ENCODE measurements at regions not wholly inside any gene's neighbourhood (a gene's known extent, or its start where the extent isn't known, plus 50 kb on each side); places are given as distances from the start of the nearest gene placed in this dataset.

DNA sequence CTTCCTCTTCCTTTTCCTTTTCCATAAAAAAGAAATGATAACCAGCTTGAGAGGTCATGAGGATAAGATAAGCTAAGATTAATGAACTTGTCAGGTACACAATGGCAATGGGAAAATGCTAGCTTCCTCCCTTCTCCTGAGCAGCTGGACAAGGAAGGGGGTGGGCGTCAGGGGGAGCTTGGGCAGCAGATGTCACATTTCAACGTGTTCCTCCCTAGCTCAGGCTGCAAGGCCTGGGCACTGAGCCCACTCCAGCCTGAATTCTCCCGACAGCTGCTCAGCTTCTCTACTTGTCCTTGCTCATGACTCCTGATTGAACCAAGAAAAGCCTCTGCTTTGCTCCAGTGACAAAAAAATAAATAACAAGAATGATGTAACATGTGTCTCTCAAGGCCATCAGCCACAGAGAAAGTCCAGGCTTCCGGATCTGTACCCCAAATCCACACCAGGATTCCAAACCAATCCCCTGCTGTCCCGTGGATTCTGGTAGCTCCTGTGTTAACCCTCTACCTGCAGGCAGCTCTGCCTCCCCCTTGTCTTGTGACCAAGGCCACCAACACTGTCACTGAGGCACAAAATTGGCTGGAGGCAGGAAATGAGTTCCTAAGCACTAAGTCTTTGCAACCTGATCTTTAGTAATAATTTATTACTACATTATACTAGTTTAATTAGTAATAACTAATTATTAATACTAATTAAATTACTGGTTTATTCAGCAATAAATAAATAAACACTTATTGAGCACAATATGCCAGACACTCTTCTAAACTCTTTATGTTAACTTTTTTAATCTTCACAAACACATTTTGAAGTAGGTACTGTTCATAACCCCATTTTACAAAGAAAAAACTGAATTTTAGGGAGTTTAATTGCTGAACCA, 146.5 kb downstream of the CCDC34 start:
- TF ChIP-seq, protein P1, sequence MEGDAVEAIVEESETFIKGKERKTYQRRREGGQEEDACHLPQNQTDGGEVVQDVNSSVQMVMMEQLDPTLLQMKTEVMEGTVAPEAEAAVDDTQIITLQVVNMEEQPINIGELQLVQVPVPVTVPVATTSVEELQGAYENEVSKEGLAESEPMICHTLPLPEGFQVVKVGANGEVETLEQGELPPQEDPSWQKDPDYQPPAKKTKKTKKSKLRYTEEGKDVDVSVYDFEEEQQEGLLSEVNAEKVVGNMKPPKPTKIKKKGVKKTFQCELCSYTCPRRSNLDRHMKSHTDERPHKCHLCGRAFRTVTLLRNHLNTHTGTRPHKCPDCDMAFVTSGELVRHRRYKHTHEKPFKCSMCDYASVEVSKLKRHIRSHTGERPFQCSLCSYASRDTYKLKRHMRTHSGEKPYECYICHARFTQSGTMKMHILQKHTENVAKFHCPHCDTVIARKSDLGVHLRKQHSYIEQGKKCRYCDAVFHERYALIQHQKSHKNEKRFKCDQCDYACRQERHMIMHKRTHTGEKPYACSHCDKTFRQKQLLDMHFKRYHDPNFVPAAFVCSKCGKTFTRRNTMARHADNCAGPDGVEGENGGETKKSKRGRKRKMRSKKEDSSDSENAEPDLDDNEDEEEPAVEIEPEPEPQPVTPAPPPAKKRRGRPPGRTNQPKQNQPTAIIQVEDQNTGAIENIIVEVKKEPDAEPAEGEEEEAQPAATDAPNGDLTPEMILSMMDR (IDR thresholded peaks at IDR 0.05; ENCODE audit: borderline replicate concordance, extremely low read depth, low read length, poor library complexity, severe bottlenecking): no peak
- no peak for TF ChIP-seq EZH2 (IDR thresholded peaks at IDR 0.05; ENCODE audit: borderline replicate concordance, low read depth, low read length, severe bottlenecking)
